BJ (cell line): ENCODE measurements at regions not wholly inside any gene's neighbourhood (a gene's known extent, or its start where the extent isn't known, plus 50 kb on each side); places are given as distances from the start of the nearest gene placed in this dataset.

Source experiments
- CTCF ChIA-PET: fragments of 350-600 bp; formaldehyde crosslinking; extraction: SDS; loops from one replicate; lab custom pipeline; 2021; ENCODE audit warnings: antibody characterized with exemption, inconsistent platforms; lab: Yijun Ruan, JAX
- POLR2A ChIA-PET: fragments of 300-600 bp; sonication (Branson Sonifier 250); formaldehyde crosslinking; extraction: SDS; loops from one replicate; lab custom pipeline; 2021; ENCODE audit warnings: antibody characterized with exemption; lab: Charles Lee
- DNase-seq: peaks from one replicate; pipeline ENCODE4 v3.0.0-alpha.2; 2011; ENCODE audit warnings: low read depth
- H3K27me3 ChIP-seq: 2 replicates; pipeline ENCODE4 v1.6.0; 2011; ENCODE audit warnings: low read length; ENCODE audit not compliant: control insufficient read depth, insufficient read depth
- H3K36me3 ChIP-seq: 2 replicates; pipeline ENCODE4 v1.5.1; 2011; ENCODE audit warnings: low read length; ENCODE audit not compliant: control insufficient read depth, insufficient read depth
- H3K4me3 ChIP-seq: 2 replicates; pipeline ENCODE4 v1.5.1; 2011; ENCODE audit warnings: low read depth, mild to moderate bottlenecking, control low read depth, low read length
- TF ChIP-seq, protein P1 (sequence below): IDR thresholded peaks from 2 replicates; pipeline ENCODE4 v1.5.1; 2011; ENCODE audit warnings: low read depth, mild to moderate bottlenecking, control low read depth, inconsistent platforms, low read length, moderate library complexity; ENCODE audit not compliant: insufficient read depth

DNA sequence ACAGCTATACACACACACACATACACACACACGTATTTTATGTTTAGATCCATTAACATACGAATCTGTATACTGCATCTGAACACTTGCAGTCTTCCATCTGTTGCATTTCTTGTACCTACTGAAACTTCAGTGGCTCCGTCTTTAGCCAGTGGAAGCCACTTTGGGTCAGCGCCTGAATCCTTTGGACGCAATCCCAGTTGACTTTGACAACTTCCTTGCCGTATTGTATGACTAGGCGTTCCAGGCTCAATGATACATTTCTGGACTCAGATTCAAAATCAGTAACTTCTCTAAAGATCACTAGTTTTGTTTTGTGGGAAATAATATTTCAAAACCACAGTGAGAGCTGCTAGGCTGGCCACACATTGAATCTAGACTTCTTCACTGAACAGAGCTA, 101.5 kb upstream of the GPC1 start:
- Histone ChIP-seq H3K4me3 (no peak overlapping the region), H3K27me3 (peaks cover 7% of the 10 kb centered on the region), H3K36me3 (no peaks in the 10 kb centered on the region; the same call in 1 of the 2 replicates)
- ChIA-PET CTCF (interaction anchor here (1.4 kb wide), 1 partner anchor 9 kb away, joined by 4 read pairs; no protein-coding TSS in a partner anchor), POLR2A (no interaction called here)
- TF ChIP-seq, protein P1, sequence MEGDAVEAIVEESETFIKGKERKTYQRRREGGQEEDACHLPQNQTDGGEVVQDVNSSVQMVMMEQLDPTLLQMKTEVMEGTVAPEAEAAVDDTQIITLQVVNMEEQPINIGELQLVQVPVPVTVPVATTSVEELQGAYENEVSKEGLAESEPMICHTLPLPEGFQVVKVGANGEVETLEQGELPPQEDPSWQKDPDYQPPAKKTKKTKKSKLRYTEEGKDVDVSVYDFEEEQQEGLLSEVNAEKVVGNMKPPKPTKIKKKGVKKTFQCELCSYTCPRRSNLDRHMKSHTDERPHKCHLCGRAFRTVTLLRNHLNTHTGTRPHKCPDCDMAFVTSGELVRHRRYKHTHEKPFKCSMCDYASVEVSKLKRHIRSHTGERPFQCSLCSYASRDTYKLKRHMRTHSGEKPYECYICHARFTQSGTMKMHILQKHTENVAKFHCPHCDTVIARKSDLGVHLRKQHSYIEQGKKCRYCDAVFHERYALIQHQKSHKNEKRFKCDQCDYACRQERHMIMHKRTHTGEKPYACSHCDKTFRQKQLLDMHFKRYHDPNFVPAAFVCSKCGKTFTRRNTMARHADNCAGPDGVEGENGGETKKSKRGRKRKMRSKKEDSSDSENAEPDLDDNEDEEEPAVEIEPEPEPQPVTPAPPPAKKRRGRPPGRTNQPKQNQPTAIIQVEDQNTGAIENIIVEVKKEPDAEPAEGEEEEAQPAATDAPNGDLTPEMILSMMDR, result no peak
- DNase-seq, result no peak

DNA sequence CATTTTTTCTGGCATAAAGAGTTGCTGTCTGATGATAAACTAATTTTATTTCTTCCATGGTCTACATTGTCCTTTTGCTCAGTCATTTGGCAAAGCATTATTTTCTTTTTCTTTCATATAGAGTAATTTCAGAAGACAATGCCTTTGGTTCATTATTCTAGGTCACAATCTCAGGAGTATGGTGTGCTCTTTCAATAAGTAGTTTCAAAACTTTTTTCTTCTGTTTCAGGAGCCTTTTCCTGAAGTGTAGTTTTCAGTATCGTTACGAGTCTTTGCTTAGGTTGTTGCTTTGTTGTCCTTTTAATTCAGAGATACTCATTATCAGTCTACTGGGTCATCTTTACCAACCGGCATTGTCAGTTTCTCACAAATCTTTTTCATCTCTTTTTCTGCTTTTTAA, 100.4 kb upstream of the GPC1 start:
- CTCF ChIA-PET, result interaction anchor here (1.4 kb wide), 1 partner anchor 8 kb away, joined by 4 read pairs; no protein-coding TSS in a partner anchor
- TF ChIP-seq, protein P1, result no peak
- H3K36me3 ChIP-seq, result no peaks in the 10 kb centered on the region; the same call in 1 of the 2 replicates
- H3K4me3 ChIP-seq, result no peak overlapping the region
- POLR2A ChIA-PET, result no interaction called here
- no peak for DNase-seq
- H3K27me3 ChIP-seq, result peaks cover 6% of the 10 kb centered on the region

DNA sequence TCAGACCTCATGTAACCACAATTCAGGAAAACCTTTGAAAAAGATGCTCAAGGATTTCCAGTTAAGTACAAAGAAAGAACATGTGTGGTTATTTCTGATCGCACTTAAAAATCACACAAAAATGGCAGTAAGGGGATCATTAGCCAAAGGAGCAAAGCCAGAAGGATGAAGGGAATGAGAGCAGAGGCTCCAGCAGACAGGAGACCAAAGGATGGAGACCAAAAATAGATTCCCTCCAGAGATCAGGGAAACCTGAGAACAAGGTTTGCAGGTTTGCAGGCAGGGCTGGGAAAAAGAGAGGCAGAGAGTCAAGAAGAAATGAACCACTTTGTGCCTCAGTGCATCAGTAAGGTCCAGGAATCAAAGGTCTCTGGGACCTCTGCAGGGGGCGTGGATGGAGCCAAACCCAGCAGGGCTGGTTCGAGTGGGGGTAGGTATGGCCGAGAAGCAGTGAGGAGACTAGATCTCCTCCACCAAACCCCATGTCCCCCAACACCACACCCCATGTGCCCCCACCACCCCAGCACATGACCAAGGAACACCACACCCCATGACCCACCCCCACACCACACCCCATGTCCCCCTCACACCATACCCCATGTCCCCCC, 98.5 kb upstream of the GPC1 start:
- ChIA-PET POLR2A (no interaction called here), CTCF (no interaction called here)
- no peak overlapping the region for H3K4me3 ChIP-seq
- TF ChIP-seq, protein P1, result no peak
- DNase-seq, result no peak
- H3K36me3 ChIP-seq, result no peaks in the 10 kb centered on the region; the same call in 1 of the 2 replicates
- H3K27me3 ChIP-seq, result peaks cover 6% of the 10 kb centered on the region

DNA sequence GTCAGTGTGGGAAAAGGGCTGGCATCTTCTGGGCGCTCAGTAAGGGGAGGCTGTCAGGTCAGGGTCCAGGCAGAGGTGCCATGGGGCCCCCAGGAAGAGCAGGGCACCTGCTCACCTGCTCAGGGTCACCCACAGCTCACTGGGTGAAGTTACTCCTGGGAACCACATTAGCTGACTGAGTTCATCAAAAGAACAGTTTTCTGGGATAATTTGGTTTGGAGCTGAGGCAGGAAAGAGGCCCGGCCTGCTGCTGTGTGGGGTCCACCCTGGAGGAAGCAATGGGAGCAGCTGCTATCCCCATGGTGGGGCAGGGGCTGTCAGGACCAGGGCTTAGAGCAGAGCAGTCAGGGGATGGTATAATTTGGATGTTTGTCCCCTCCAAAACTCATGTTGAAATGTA, 97.2 kb upstream of the GPC1 start:
- no peak for DNase-seq
- no peaks in the 10 kb centered on the region; the same call in 1 of the 2 replicates for H3K36me3 ChIP-seq
- TF ChIP-seq, protein P1, result no peak
- POLR2A ChIA-PET, result no interaction called here
- peaks cover 6% of the 10 kb centered on the region for H3K27me3 ChIP-seq
- no peak overlapping the region for H3K4me3 ChIP-seq
- CTCF ChIA-PET, result no interaction called here

DNA sequence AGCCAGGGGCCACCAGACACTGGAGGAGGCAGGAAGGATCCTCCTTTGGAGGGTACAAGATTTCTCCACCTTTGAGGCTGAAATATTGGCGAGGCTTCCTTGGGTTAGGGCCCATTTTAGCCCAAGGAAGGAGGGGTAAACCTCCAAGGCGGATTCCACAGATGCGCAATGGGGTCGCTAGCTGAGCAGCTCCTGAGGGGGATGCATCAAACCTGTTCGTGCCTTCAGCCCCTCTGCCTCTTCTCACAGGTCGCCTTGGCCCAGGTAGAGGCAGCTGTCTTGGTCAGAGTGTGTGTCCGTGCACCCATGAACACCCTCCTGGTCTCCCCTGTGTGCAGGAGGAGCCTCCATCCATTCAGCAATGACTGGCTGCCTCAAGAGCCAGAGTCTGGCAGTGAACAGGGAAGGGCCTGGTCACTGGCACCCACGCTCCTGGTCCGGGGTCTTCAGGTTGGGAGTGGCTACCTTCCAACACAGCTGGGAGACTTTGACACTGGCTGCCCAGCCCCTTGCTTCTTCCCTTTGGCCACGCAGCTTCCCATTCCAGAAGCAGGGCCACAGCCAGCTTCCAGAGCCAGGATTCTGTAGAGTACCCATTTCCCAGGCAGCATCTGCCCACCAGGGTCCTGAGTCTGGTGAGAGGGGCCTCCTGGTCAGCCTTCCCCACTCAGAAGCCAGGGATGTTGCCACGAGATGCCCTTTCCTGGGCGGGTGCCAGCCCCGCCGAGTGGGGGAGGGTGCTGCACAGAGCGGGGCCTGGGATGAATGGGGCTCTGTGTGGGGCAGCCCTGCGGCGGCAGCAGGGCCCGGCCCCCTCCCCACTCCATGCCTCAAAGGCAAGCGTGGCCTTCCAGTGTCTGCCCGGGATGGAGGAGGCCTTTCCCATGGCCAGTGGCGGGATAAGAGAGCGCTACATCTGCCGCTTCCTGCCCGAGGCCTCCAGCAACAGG, 95.8 kb upstream of the GPC1 start:
- ChIA-PET CTCF (no interaction called here), POLR2A (no interaction called here)
- DNase-seq, result no peak
- H3K36me3 ChIP-seq, result no peaks in the 10 kb centered on the region; the same call in 1 of the 2 replicates
- H3K27me3 ChIP-seq, result peaks cover 4% of the 10 kb centered on the region
- TF ChIP-seq, protein P1, result no peak
- no peak overlapping the region for H3K4me3 ChIP-seq
